HG02763 (cell line): ENCODE measurements at regions not wholly inside any gene's neighbourhood (a gene's known extent, or its start where the extent isn't known, plus 50 kb on each side); places are given as distances from the start of the nearest gene placed in this dataset.

Experiments
- ATAC-seq: cut with Tn5 transposase; IDR thresholded peaks from one replicate; pipeline ENCODE4 v1.9.1; 2021; ENCODE audit warnings: mild to moderate bottlenecking, moderate library complexity; ENCODE audit not compliant: unreplicated experiment

- ATAC-seq = no peak
Measured at GRCh38 chr10:4775808-4776207, 50.2 kb upstream of the AKR1E2 start.

DNA sequence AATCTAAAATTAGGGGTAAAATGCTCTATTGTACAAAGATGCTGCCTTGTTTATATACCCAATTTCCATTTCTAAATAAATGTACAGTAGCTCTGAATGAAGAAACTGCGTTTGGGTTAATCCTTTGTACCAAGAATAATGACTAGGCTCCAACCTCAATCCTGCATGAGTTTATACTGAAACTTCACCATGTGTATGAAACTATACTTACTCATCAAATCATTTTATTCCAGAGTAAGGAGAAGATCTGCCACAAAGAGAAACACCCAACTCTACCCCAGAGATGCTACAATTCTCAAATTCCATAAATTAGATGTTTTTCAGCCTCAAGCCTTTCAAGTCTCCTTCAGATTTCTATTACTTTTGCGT is 53.8 kb upstream of the AKR1E2 start:
- no peak for ATAC-seq

GRCh38 chr10:4771554-4772201 is 54.3 kb upstream of the AKR1E2 start:
- no peak for ATAC-seq

DNA sequence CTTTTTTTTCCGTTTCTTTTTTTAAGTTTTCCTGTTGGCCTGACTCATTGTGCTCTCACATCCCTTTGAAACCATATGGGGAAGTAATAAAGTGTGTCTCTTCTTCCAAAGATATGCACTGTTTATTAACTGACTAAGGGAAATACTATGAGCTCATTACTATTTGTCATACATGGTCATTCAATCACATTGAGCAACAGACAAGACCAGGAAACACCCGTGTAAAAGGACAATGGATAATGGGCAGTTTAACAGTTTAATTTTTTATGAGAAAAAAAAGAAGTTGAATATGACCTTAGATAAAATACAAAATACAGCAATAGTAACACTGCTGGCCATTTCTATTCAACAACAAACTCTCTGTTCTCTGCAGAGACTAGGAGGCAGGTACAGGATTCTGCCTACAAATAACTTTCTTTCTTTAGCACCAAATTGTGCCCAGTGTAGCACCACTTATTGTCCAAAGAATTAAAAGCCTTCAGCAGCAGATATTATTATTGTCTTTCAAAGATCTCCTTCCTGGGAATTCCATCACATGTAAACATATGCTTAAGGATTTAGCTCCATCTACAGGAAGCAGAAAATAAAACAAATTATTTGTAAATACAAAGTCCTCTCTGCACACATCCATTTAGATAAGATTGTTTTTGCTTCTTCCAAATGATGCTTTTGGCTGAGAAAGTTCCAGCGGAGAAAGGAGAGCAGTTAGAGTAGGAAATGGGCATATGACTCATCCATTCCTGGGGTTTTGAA is 55.0 kb upstream of the AKR1E2 start:
- ATAC-seq = no peak

DNA sequence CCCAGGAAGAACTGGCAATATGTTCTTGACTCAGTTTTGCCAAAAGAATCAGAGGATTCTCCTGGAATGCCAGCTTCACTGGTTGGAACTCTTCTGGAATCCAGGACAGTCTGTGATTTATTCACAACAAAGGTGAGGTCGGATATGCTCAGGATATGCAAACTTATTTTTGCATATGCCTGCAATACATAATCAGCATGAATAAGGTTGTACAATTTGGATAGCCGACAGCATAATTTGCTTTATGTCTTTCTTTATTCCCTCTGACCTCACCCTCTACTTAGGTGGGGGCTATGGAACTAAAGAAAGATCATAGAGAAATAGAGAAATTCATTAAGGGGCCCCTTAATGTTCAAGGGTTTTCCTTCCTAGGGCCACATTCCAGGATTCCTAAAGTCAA is 57.6 kb upstream of the AKR1E2 start:
- ATAC-seq = no peak

GRCh38 chr10:4767033-4767814 is 58.8 kb upstream of the AKR1E2 start:
- ATAC-seq = no peak

GRCh38 chr10:4766454-4766853 is 59.6 kb upstream of the AKR1E2 start:
- no peak for ATAC-seq

DNA sequence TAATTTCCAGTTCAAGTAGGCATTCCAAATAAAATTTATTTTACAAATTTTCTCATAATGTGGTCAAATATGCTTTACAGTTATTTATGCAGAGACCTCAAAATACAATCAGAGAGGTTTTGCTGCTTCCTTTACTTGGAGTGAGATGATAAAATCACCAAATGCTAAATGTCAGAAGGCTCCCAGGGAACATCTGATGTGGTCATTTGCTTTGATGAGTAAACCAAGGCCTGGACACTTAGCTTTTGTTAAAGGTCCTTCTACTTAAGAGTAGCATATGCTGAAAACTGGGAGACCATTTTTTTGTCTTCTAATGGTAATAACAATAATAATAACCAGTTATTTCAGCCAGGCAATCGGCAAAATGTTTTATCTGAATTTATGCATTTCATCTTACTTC is 60.6 kb upstream of the AKR1E2 start:
- ATAC-seq = no peak

DNA sequence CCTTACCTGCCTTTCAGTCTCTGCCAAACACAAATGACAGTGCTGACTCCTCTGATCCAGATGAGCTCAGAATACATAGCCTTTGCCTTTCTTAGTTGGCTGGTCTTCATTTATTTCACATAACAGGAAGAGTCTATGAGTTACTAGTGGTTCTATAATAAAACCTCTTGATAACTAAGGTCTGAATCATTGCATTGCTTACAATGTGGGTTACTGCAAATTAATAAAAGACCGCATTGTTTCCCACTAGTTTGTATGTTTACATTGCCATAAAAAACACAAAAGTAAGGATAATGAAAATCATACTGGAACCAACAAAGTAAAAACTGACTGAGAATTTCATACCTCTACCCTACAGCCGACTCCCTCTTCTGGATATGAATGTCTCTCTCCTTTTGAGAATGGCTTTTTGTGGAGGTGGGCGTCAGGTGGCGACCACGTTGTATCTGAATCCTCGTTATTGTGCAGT is 62.0 kb upstream of the AKR1E2 start:
- no peak for ATAC-seq

- no peak for ATAC-seq
Measured at GRCh38 chr10:4763513-4763912, 62.5 kb upstream of the AKR1E2 start.

GRCh38 chr10:4758256-4758655 is 67.8 kb upstream of the AKR1E2 start:
- no peak for ATAC-seq

DNA sequence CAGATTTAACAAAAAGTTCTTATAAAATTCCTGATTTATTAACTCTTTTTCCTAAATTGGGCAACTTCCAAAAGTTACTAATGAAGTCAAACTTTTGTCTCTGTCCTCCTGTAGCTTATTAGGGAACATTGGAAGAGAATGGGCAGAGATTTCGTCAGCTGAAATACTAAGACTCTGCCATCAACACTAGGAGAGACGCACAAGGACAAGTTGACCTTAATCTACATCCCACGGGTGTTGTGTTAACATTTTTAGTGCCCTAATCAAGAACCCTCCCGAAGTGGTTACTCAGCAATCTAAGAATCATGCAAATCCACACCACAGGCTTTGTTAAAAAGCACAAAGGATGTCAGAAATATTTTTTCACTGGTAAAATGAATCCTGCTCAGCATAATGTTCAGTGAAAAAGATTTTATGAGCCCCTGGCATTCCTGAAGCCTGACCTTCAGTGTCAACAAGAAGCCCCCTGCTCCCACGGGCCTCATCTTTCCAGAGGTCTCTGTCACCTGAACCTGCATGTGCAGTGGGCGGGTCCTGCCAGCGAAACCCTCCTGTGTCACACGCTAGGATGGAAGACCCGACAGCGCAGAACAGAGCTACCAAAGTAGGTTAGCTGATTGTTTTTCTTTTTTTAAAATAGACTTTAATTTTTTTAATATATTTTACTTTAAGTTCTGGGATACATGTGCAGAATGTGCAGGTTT is 70.6 kb upstream of the AKR1E2 start:
- no peak for ATAC-seq

DNA sequence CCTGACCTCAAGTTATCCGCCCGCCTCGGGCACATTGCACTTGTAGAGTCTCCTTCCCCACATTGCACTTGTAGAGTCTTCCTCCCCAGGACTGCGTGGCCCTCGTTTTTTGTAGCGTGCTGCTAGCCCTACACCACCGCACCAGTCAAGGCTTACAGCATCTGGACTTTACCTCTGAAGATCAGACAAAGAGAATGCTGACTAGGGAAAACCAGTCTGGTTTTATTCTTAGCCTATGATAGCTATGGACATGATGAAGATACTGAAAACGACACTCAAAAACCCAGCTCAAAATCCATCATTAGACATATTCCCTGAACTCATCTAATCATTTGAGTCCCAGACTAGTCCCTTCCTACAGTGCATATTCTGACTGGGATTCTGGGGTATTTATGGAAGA is 71.9 kb upstream of the AKR1E2 start:
- no peak for ATAC-seq

- no peak for ATAC-seq
Measured at GRCh38 chr10:4751211-4751610, 74.8 kb upstream of the AKR1E2 start.

GRCh38 chr10:4749271-4749574 is 76.8 kb upstream of the AKR1E2 start:
- no peak for ATAC-seq

DNA sequence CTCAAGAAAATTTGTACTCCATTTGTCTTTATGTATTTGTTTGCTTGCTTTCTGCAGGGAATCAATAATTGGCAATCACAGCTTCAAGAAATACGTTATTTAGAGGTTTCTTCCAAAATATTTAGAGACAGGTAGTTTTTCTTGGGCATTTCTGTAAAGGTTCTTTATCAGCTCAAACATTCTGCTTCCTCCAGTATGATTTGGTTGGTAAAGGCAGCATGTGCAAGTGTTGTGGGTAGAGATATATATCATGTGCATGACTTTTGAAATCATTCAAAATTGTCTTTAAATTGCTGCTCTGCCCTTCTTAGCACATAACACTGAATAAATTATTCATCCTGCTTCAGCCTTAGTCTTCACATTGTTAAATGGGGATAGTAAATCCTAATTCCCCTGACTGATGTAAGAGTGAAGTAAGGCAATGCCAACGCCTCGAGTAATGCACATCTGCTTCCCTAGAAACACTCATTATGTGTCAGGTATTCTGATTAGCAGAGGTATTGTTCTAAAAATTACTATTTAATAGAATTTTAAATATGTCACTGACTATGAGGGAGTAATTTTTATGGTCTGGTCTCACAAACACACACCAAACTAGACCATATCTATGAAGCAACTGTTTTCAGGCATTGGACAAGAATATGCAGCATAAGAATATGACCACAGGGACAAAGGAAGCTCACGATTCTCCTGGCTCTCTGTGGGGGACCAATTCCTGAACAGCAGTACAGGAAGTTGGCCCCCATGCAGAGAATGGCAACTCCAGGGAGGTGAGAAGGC is 77.3 kb upstream of the AKR1E2 start:
- ATAC-seq = no peak

GRCh38 chr10:4742217-4742616 is 83.8 kb upstream of the AKR1E2 start:
- no peak for ATAC-seq

DNA sequence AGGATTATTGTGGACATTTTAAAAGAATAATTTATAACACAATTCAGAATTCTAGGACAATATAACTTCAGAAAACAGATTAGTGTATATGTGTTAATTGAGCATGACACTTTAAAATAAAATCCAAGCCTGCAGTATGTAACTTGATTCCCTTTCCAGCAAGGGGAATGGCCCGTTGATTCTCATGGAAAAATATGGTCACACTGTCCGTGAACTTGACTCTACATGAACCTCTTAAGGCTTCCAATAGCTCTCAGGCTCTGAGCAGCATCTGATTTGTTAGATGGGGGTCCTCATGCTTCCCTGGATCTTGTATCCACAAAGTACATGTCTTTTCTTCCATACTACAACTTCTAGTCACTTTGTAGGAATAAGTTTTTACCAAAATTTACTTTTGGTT is 85.5 kb upstream of the AKR1E2 start:
- ATAC-seq = no peak

- ATAC-seq = no peak
Measured at GRCh38 chr10:4736608-4737007, 89.4 kb upstream of the AKR1E2 start.

- ATAC-seq = no peak
Measured at GRCh38 chr10:4736183-4736582, 89.8 kb upstream of the AKR1E2 start.

DNA sequence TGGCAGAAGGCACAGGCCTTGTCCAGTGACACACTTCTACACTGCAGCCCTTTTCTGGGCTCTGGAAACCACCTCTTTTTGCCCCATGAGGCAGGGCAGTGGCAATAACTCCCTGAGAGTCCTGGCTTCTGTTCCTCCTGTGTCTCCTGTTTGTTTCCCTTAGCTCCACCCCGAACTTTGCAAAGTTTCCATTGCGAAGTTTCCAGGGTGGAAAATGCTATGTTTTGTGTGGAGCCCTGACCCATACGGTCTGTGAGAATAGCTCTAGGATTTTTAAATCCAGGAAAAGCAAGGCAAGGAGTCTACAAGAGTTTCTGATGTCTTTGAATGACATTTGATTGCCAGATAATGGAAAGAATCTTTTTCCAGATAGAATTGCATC is 92.2 kb upstream of the AKR1E2 start:
- no peak for ATAC-seq
